G401 (cell line): ENCODE measurements at regions not wholly inside any gene's neighbourhood (a gene's known extent, or its start where the extent isn't known, plus 50 kb on each side); places are given as distances from the start of the nearest gene placed in this dataset.
"Not testable (repeated sequence)": the region's sequence is repeated elsewhere in the genome, so short reads cannot be mapped to it uniquely, and the experiment has no call there.

Experiments
- DNase-seq: peaks from one replicate; pipeline ENCODE4 v3.0.0-alpha.2; 2015; ENCODE audit warnings: low spot score
- in situ Hi-C: cut with HindIII; loops from 2 replicates; pipeline ENCODE4 v1.10.0; 2016; ENCODE audit warnings: low sequenced_read_pairs, mixed read lengths

- in situ Hi-C loops = no loop called here
- no peak for DNase-seq
Observed at GRCh38 chr1:148328884-148329283, 154.2 kb downstream of the PPIAL4G start.

- in situ Hi-C loops, DNase-seq: not testable (repeated sequence)
Observed at GRCh38 chr1:148325031-148325430, 158.1 kb downstream of the PPIAL4G start.

- in situ Hi-C loops, DNase-seq: not testable (repeated sequence)
Observed at GRCh38 chr1:148324465-148324864, 158.6 kb downstream of the PPIAL4G start.

GRCh38 chr1:148320079-148320478 is 163.0 kb downstream of the PPIAL4G start:
- in situ Hi-C loops, DNase-seq: not testable (repeated sequence)

GRCh38 chr1:148318904-148319242 is 164.2 kb downstream of the PPIAL4G start:
- in situ Hi-C loops = no loop called here
- no peak for DNase-seq

GRCh38 chr1:148318123-148318903 is 164.8 kb downstream of the PPIAL4G start:
- DNase-seq = no peak
- in situ Hi-C loops = no loop called here

GRCh38 chr1:148317288-148317985 is 165.4 kb upstream of the NBPF11 start:
- in situ Hi-C loops = no loop called here

GRCh38 chr1:148315071-148315811 is 163.2 kb upstream of the NBPF11 start:
- no peak for DNase-seq
- in situ Hi-C loops = no loop called here

More at GRCh38 chr1:148317288-148317985, 165.4 kb upstream of the NBPF11 start:
- no peak for DNase-seq

GRCh38 chr1:148310807-148311206 is 158.7 kb upstream of the NBPF11 start:
- in situ Hi-C loops = no loop called here
- no peak for DNase-seq

- no peak for DNase-seq
- in situ Hi-C loops = no loop called here
Observed at GRCh38 chr1:148309940-148310500, 157.9 kb upstream of the NBPF11 start.

- no peak for DNase-seq
- in situ Hi-C loops = no loop called here
Observed at GRCh38 chr1:148308832-148309458, 156.9 kb upstream of the NBPF11 start.

GRCh38 chr1:148307583-148308185 is 155.6 kb upstream of the NBPF11 start:
- no peak for DNase-seq
- in situ Hi-C loops = no loop called here

- DNase-seq, in situ Hi-C loops: not testable (repeated sequence)
Observed at GRCh38 chr1:148304935-148305334, 152.9 kb upstream of the NBPF11 start.

GRCh38 chr1:148302586-148303364 is 150.7 kb upstream of the NBPF11 start:
- in situ Hi-C loops, DNase-seq: not testable (repeated sequence)

GRCh38 chr1:148297852-148298251 is 145.8 kb upstream of the NBPF11 start:
- DNase-seq, in situ Hi-C loops: not testable (repeated sequence)

- DNase-seq = no peak
- in situ Hi-C loops = no loop called here
Observed at GRCh38 chr1:148296511-148296910, 144.4 kb upstream of the NBPF11 start.

- in situ Hi-C loops = no loop called here
- DNase-seq = no peak
Observed at GRCh38 chr1:148294116-148294807, 142.2 kb upstream of the NBPF11 start.

GRCh38 chr1:148293651-148294050 is 141.6 kb upstream of the NBPF11 start:
- in situ Hi-C loops = no loop called here
- DNase-seq = no peak
